HG02571 (cell line): ENCODE measurements at regions not wholly inside any gene's neighbourhood (a gene's known extent, or its start where the extent isn't known, plus 50 kb on each side); places are given as distances from the start of the nearest gene placed in this dataset.

Experiments
- ATAC-seq: cut with Tn5 transposase; IDR thresholded peaks from one replicate; pipeline ENCODE4 v1.9.1; 2021; ENCODE audit warnings: mild to moderate bottlenecking, moderate library complexity; ENCODE audit not compliant: unreplicated experiment

GRCh38 chr2:228866044-228866443 is 405.0 kb downstream of the PID1 start:
- no peak for ATAC-seq

DNA sequence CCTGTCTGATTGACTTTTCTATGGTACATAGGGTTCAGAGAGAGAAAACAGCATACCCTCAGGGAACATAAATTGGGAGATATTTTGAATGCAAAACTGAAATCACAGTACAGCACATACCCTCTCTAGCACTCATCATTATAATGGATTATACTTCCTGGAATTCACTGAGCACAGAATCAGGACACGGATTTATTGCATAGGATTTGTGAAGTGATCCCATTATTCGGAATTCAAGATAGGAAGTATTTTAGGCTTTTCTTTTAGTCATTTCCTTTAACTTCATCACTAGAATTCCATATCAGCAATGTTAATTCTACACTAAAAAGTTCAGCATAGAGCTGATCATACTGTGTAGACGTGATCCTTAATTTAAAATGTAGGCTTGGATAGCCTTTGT is 407.0 kb downstream of the PID1 start:
- ATAC-seq, result no peak

DNA sequence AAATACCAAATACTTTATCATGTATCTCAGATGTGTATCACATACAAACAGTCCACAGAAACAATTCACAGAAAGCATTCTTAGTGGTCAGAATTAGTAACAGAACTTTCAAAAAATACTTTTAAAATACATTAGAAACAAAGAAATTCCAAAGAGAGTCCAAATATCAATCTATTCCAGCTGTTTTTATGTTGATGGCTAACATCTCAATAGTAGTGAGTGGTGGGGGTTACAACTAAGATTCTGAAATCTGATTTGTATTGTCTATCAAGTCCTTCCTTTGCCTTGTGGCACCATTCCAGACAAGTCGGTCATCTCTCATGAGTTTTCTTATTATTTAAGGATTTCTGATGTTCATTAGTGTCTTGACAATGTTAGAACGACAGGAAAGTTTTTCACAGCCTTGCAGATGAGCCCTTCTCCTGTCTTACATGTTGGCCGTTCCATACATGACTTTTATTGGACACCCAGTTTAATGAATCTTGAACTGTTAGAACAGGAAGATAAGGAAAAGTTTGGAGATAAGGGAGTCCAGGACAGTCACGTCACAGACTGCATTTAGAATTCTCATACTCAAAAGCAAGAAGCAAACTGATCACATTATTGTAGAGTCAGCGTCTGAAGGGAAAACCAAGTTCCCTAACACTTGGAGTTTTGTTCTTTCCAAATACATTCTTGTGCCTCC is 410.3 kb downstream of the PID1 start:
- no peak for ATAC-seq

- no peak for ATAC-seq
Measured at GRCh38 chr2:228853151-228853550, 417.9 kb downstream of the PID1 start.

GRCh38 chr2:228848638-228849037 is 422.4 kb downstream of the PID1 start:
- ATAC-seq, result no peak

- ATAC-seq, result no peak
Measured at GRCh38 chr2:228847684-228848083, 423.4 kb downstream of the PID1 start.

- no peak for ATAC-seq
Measured at GRCh38 chr2:228846161-228846560, 424.9 kb downstream of the PID1 start.

- no peak for ATAC-seq
Measured at GRCh38 chr2:228845162-228845925, 425.7 kb downstream of the PID1 start.

- ATAC-seq, result no peak
Measured at GRCh38 chr2:228841877-228842276, 429.2 kb downstream of the PID1 start.

DNA sequence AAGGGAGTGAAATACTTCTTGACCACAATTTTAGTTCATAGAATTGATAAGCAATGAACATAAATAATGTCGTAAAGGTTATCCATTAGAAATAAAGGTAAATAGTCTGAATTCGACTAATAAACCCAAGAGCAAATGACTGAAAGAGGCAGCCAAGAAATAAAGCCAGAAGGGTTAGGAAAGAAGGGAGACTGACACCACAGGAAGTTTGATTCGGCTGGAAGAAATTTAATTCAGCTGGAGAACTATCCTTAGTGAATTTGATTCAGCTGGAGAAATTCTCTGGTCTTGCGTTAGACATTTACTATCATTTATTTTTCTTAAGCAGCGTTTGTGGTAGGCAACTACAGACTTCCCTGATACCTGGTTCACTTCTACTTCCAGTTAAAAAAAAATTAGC is 429.6 kb downstream of the PID1 start:
- no peak for ATAC-seq

- ATAC-seq, result no peak
Measured at GRCh38 chr2:228840743-228841114, 430.4 kb downstream of the PID1 start.

DNA sequence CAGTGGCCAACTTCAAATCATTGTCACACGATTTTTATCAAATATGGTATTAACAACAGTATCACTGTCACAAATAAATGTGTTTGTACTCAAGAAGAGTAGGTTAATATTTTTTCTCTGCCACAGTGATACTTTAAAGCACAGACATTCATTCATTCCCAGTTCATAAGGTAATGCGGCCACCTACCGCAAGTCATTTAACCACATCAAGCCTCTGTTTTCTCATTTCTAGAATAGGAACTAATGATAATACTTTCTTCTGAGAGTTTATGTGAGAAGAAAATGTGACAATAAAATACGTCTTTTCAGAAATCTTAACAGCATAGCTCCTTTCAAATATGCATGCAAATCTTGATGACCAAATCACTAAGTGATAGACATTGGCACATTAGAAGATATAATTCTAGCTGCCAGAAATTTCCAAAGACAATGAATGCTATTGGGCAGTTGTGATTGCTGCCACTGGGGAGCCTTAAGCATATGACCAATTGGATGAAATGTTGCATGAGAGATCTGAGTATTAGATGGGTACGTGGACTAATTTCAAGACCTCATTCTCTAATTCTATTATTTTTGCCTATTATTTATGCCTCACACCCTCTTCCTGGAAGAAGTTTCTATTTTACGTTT is 430.9 kb downstream of the PID1 start:
- no peak for ATAC-seq

DNA sequence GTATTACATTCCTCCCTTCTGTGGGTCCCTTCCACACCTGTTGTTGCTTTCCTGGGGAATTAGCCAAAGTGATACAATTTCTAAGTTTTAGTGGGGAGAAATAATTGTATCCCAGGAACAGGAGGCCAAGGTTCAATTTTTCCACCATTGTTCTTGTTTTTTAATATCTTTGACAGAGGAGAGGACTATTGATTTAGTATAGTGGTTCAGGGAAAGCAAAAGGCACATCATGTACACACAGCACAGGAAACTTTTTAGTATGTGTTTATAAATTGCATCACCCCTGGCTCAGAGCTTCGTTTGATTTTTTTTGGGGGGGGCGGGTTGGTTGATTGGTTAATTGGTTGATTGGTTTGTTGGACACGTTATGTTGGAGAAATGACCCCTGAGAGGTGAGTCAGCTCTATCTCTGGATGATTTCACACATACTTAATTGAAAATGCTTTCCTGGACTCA is 431.6 kb downstream of the PID1 start:
- ATAC-seq, result no peak

DNA sequence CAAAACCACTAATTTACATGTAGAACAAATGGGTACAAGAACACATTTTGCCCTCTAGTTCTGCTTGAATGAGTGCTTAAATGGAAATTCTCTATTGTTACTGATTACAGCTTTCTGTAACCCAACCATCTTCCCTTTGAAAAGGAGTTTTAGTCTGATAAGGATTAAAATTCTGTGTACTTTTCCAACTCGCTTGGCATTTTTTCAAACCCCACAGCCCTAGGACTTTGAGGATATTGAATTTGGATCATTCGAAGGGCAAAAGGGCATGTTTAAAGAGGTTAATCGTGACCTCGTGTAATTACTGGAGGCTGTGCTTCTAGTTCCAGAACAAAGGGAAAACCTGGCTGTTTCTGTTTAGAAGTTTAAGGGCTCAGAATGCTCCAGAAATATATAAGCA is 432.3 kb downstream of the PID1 start:
- ATAC-seq, result no peak

DNA sequence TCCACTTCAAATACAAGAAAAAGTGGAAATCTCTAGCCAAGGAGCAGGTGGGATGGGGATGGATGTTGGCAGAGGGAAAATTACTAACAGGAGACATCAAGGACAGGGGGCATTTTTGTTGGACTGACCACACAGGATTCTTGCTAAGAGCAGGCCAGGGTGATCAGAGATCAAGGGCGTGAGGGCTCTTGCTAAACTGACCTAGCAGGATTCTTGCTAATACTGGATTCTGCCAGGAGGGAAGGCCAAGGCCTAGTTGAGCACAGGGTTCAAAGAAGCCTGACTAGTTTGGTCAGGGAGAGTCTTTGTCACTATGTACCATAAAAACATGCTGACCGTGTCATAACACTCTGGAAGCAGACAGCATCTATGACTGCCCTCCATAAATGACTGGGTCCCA is 442.7 kb downstream of the PID1 start:
- no peak for ATAC-seq

DNA sequence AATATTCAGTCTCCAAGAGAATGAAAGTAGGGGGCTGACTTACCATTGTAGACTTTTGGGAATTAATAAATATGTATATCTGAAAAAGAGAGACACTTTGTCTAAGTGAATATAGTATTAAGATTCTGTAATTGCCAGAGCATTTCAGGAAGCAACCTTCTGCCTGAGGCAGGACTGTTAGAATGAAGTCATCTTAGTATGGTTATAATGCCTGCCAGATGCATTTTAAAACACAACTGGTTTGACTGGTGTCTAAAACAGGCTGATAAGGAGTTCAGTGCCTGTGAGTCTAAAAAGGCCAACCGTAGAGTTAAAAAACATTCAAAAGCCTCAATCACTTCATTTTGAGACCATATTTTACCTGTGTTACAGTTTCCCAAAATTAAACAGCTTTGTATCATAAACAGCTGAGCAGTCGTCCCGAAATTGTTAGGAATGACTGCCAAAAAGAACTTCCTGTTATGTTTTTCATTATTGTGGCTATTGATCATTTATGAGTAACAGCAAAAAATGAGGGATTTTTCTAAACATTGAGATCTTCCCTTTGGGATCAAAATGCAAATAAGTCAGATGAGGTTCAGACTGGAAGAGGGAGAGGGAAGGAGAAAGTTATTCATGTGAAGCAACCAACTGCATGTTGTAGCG is 443.9 kb downstream of the PID1 start:
- ATAC-seq, result no peak

DNA sequence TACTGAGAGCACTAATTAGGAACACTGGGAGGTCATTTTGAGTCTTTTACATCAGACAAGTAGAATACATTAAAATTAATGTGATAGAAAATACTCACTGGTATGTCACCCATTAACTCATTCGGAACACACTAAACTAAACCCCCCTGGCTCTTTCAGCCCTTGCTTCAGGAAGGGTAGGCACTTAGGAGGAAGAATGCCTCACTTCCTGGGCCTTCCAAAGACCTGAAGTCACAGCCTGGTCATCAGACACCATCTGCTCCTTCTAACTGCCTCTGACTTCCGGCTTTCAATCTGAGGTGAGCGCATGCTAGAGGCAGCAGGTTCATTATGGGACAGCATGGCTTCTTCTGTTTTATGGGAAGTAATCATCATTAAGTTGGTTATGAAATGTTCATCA is 451.4 kb downstream of the PID1 start:
- ATAC-seq, result no peak

DNA sequence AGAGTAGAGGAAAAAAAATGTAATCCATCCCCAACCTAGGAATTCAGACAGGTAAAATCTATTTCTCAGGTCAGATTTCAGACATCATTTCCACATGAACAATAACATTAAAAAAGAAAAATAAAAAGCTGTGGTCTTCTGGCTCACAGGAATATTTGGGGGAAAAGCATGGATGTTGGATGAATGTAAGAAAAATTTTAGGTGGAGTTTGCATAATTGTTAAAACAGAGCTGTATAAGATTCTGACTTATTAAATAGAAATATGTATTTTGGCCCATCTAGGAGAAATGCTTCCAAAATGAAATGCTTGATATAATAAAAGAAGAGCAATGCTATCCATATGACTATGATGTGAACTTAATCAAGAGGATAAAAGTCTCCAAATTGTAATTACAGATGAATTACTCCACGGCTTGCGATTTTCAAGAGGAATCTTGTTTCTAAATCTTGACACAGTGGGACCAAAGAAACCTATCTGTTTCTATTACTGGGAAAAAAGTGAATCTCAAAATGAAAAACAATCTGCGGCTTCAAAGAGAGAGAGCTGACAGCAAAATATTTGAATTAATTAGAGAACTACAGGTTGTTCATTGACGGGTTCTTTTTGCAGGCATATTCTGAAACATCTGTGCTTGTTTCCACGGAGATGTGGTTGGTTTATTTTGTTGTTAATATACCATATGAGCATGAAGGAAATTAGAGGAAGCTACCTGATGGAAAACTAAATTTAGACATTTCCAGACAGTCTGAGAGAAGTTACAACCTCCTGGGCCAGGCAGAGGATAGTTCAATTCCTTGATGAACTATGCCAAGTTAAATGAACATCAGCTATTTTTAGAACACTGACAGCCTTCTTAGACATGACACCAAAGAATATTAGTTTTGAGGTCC is 468.7 kb downstream of the PID1 start:
- ATAC-seq, result no peak

DNA sequence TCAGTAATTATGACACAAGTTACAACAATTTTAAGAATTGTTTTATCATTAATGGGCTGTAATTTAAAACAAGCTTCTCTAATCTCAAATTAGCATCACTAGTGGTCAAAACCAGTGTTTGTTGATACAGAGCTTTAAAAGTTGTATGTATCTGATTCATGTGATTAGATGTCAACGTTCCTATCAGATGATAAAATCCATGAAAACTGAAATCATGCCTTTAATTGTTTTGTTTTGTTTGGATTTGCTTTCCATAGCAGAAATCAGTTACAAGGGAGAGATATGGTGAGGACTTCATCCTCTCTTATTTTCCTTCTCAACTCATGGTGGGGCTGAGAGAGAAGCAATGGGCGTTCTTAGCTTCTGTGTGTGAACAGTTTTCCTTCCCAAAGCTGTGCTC is 469.6 kb downstream of the PID1 start:
- no peak for ATAC-seq

DNA sequence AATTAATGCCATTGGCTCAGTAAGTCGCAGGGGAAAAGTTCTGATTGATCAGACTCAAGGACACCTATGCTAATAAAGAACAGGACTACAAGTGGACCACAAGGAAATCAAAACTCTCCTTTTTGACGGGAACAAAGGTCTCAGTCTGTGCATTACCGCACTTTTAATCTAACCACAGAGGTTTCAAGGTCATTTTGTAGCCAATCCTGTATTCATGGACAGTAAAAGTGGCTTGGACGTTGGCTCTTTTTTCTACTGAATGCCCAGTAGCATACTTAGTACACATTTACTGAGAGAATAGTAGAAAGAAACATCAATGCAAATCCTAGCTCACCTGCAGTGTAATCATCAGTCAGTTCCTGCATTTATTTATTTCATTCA is 471.9 kb downstream of the PID1 start:
- ATAC-seq, result no peak
